Dermis blood vessel endothelial cell (primary cell): ENCODE measurements at regions not wholly inside any gene's neighbourhood (a gene's known extent, or its start where the extent isn't known, plus 50 kb on each side); places are given as distances from the start of the nearest gene placed in this dataset.
"Not testable (repeated sequence)": the region's sequence is repeated elsewhere in the genome, so short reads cannot be mapped to it uniquely, and the experiment has no call there.

Experiments used
- DNase-seq: peaks from one replicate; pipeline ENCODE4 v3.0.0; 2010

GRCh38 chr1:9466780-9467758 is 72.2 kb upstream of the SLC25A33 start:
- no peak for DNase-seq

- DNase-seq, result not testable (repeated sequence)
Observed at GRCh38 chr1:9469882-9470281, 69.4 kb upstream of the SLC25A33 start.

GRCh38 chr1:9471679-9472078 is 67.6 kb upstream of the SLC25A33 start:
- DNase-seq, result no peak

- no peak for DNase-seq
Observed at GRCh38 chr1:9472386-9473031, 66.8 kb upstream of the SLC25A33 start.

- DNase-seq, result peak; percentile 62
Observed at GRCh38 chr1:9473032-9473807, 66.0 kb upstream of the SLC25A33 start.

GRCh38 chr1:9475061-9475627 is 64.1 kb upstream of the SLC25A33 start:
- no peak for DNase-seq

GRCh38 chr1:9476790-9477463 is 62.3 kb upstream of the SLC25A33 start:
- no peak for DNase-seq

GRCh38 chr1:9477535-9477934 is 61.7 kb upstream of the SLC25A33 start:
- no peak for DNase-seq

- DNase-seq, result no peak
Observed at GRCh38 chr1:9478021-9478420, 61.2 kb upstream of the SLC25A33 start.

GRCh38 chr1:9481048-9481447 is 58.2 kb upstream of the SLC25A33 start:
- DNase-seq, result no peak

- DNase-seq, result no peak
Observed at GRCh38 chr1:9482403-9482802, 56.9 kb upstream of the SLC25A33 start.

- DNase-seq, result no peak
Observed at GRCh38 chr1:9482816-9483572, 56.3 kb upstream of the SLC25A33 start.

- DNase-seq, result no peak
Observed at GRCh38 chr1:9486466-9487140, 52.7 kb upstream of the SLC25A33 start.
